NB4 (cell line): ENCODE measurements at regions not wholly inside any gene's neighbourhood (a gene's known extent, or its start where the extent isn't known, plus 50 kb on each side); places are given as distances from the start of the nearest gene placed in this dataset.

Source experiments
- DNase-seq: peaks from one replicate; pipeline ENCODE4 v3.0.0; 2010; ENCODE audit warnings: low read depth
- H3K4me3 ChIP-seq: one replicate; pipeline ENCODE4 v1.5.1; 2011; ENCODE audit warnings: mild to moderate bottlenecking, low read depth, low read length, moderate library complexity
- MYC ChIP-seq: IDR thresholded peaks from 2 replicates; pipeline ENCODE4 v1.6.1; 2011; ENCODE audit warnings: low read depth, low read length
- POLR2A ChIP-seq: IDR thresholded peaks from 2 replicates; pipeline ENCODE4 v1.6.1; 2011; ENCODE audit warnings: mild to moderate bottlenecking; ENCODE audit not compliant: insufficient read length; ENCODE audit errors: extremely low read depth
- TF ChIP-seq, protein P1 (sequence below): IDR thresholded peaks from one replicate; pipeline ENCODE4 v1.5.1; 2012; ENCODE audit warnings: low read depth, low read length
- TF ChIP-seq, protein P2 (sequence below): IDR thresholded peaks from 2 replicates; pipeline ENCODE4 v1.6.1; 2011; ENCODE audit warnings: low read depth, low read length

DNA sequence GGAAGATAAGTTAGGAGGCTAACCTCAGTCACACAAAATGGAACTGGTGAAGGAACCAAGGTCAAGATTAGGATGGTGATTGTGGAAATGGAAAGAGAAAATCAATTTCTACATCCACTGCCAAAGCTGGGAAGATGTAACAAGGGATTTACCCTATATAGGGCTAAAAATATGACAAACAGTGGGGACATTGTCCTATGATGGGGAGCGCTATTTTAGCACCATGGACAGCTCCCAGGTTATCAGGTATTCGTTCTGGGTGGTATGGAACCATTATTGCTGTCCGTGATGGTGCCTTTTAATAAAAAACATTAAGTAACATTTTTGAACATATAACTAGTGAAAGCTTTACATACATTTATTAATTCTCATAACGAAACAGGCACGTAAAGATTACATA is 124.0 kb downstream of the NDUFA12 start:
- H3K4me3 ChIP-seq = no peak overlapping the region
- TF ChIP-seq, protein P1, sequence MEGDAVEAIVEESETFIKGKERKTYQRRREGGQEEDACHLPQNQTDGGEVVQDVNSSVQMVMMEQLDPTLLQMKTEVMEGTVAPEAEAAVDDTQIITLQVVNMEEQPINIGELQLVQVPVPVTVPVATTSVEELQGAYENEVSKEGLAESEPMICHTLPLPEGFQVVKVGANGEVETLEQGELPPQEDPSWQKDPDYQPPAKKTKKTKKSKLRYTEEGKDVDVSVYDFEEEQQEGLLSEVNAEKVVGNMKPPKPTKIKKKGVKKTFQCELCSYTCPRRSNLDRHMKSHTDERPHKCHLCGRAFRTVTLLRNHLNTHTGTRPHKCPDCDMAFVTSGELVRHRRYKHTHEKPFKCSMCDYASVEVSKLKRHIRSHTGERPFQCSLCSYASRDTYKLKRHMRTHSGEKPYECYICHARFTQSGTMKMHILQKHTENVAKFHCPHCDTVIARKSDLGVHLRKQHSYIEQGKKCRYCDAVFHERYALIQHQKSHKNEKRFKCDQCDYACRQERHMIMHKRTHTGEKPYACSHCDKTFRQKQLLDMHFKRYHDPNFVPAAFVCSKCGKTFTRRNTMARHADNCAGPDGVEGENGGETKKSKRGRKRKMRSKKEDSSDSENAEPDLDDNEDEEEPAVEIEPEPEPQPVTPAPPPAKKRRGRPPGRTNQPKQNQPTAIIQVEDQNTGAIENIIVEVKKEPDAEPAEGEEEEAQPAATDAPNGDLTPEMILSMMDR = no peak
- TF ChIP-seq MYC = no peak
- peak; percentile 44 for DNase-seq

DNA sequence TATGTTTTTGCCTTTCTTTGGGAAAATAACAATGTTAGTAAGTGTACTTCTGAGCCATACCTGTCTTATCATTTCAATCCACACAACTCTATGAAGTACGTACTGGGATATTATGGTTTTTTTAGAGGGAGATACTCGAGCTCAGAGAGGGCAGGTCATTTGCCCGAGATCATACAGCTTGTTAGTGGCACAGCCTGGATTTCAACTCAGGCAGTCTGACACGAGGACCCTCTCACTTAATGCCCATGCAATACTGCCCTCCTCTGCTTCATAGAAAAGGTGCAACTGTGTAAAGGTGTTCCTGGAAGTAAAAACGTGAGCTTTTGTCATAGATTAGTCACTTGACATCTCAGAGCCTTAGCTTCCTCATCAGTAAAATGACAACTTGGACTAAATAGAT is 128.0 kb downstream of the NDUFA12 start:
- no peak overlapping the region for H3K4me3 ChIP-seq
- TF ChIP-seq POLR2A = no peak
- TF ChIP-seq MYC = peak; percentile 48
- TF ChIP-seq, protein P2, sequence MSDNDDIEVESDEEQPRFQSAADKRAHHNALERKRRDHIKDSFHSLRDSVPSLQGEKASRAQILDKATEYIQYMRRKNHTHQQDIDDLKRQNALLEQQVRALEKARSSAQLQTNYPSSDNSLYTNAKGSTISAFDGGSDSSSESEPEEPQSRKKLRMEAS = peak; percentile 47; the same call in 1 of the 2 replicates
- TF ChIP-seq, protein P1 = no peak
- peak; percentile 70 for DNase-seq

DNA sequence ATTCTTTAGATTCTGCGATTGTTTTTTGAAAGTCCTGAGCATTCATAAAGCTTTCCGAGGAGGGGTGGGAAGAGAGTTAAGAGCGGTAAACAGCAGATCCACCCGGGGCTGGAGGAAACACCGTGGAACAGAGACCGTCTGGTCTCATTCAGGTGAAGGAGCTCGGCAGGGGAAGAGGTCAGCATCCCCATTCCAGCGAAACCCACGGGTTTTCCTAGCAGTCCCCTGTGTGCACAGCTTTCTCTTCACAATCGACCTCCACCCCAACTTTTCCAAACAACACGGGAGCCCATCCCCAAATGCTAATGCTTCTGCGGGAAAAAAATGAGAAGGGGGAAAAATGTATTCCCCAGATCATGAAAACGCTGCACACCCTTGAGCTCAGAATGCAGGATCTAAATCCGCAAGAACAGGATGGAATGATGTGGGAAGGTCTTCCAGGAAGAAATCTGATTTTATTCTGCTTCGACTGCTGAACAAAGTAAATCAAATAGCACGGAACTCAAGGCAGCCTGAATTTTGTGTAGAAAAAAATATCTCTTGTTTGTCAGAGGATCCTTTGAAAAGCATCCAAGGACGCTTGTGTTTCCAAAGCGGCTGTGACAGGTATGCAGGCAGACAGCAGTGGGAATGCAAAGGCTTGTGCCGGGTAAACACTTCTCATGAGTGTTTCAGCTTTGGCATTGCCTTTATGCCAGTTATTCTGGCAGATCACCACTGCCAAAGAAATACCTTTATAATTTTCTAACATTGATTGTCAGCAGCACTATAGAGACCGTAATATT is 128.8 kb downstream of the NDUFA12 start:
- TF ChIP-seq POLR2A = no peak
- TF ChIP-seq, protein P1 = no peak
- TF ChIP-seq MYC = no peak
- TF ChIP-seq, protein P2 = no peak
- no peak for DNase-seq
- no peak overlapping the region for H3K4me3 ChIP-seq

DNA sequence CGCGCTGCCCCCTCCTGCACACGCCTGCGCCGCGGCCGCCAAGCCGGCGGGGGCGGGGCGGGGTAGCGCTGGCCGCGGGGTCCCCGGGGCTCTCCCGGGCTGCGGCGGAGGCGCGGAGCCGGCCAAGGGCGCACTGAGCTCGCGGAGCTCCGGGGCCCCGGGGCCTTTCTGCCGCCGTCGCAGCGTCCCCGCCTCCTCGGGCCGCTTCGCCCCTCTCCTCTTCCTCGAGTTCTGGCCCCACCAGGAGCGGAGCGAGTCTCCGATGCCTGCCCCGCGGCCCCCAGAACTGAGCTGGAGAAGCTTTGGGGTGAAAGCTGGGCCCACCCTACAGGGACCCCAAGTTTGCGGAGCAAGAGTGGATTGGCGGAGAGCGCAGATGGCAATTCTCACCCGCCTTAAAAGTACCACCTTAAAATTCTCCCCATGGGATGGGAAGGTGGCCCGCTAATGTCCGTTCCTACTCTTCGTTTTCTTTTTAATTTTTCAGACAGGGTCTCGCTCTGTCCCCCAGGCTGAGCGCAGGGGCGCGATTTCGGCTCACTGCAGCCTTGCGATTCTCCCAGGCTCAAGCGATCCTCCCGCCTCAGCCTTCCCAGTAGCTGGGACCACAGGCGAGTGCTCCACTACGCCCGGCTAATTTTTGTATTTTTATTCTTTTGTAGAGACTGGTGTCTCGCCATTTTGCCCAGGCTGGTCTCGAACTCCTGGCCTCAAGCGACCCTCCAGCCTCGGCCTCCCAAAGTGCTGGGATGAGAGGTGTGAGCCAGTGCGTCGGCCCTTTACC is 129.6 kb downstream of the NDUFA12 start:
- TF ChIP-seq, protein P2 = no peak
- no peak for TF ChIP-seq POLR2A
- TF ChIP-seq, protein P1 = no peak
- TF ChIP-seq MYC = no peak
- no peak for DNase-seq
- no peak overlapping the region for H3K4me3 ChIP-seq

DNA sequence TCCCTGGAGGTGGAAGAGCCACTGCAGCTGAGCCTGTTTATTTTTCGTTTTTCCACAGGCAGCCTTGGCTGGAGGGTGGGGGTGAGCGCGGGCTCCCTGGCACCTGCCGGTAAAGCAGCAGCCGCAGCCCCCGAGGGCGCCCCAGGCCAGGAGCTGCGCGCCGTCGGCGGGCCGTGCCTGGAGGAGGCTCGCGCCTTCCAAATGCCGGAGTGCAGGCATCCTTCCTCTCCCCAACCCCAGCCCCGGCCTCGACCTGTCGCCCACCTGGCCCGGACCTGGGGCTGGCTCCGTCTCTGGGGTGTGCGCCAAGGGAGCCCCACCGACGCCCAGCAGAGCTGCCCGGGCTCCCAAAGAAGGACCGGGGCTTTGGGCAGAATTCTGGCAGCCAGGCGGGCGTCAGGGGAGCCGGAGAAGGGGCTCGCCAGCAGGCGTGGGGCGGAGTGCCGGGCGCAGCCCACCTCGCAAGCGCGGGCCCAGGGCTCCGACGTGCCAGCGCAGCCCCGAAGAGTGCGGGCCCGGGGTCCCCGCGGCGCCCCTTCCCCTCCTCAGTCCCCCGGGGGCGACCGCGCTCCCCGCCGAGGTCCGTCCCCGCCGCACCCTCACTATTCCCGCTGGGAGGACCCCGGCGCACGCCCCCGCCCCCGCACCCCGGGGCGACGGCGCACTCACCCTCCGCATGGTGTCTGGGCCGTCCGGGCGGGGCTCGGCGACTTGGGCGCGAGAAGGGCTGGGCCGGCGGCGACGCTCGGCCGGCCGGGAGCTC is 130.3 kb downstream of the NDUFA12 start:
- peak; percentile 65 for DNase-seq
- TF ChIP-seq POLR2A (no peak), MYC (no peak)
- TF ChIP-seq, protein P1 = no peak
- TF ChIP-seq, protein P2 = no peak
- H3K4me3 ChIP-seq = no peak overlapping the region
